ENCODE measurements at regions not wholly inside any gene's neighbourhood (a gene's known extent, or its start where the extent isn't known, plus 50 kb on each side); places are given as distances from the start of the nearest gene placed in this dataset.
"Not testable (repeated sequence)": the region's sequence is repeated elsewhere in the genome, so short reads cannot be mapped to it uniquely, and the experiment has no call there.

DNA sequence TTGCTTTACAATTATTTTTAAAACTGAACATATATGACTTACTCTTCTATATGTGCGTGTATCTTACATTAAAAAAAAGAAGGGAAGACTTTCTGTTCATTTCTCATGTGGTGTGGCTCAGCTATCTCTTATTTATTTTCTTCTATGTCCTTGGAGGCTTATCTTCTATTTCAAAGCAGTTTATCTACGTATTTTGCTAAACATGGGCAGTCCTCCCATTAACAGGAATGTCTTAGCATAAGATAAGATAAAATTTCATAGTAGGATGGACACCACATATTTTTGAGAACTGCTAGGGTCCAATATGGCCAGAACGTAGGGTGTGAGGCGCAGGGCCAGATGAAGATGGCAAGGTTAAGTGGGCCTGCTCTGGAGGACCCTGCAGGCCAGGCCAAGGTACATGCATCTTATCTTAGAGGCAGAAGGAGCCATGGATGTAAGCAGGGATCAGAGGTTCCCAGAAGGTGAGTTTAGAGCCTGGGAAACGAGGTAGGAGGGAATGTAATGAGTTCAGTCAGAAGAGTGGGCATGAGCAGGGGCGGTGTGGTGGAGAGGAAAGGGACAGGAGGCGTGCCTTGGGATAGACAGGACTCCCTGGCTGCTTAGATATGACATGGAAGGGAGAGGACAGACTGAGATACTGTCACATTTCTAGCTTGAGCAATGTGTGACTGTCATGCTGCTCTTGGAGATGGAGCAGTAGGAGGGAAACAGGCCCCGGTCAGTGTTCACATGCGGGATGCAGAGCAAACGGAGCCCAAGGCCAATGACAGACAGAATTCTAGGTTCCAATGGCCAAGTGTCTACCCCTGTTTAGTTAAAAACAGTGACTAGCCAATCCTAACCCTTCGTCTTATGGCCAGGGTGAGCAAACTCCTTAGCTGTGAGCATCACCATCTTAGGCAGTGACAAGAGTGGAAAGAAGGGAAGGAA lies 68.6 kb upstream of the MEDAG start:
- no peaks in the 10 kb centered on the region for H3K36me3 ChIP-seq
- intact Hi-C loops (cut with DNase I), result no loop called here
- no peak overlapping the region for H3K4me3 ChIP-seq
- H3K9me3 ChIP-seq, result no peaks in the 10 kb centered on the region
- no peak overlapping the region for H3K27ac ChIP-seq
- H3K4me1 ChIP-seq, result peaks cover 15% of the 10 kb centered on the region
- no peak for TF ChIP-seq CTCF (IDR thresholded peaks at IDR 0.05)
- TF ChIP-seq POLR2A (IDR thresholded peaks at IDR 0.05), result no peak
- no peak for TF ChIP-seq POLR2AphosphoS5 (IDR thresholded peaks at IDR 0.05; ENCODE audit: insufficient read depth in 1 of 2, low read depth in 1 of 2)
- DNase-seq (ENCODE audit: extremely low spot score in 2 of 2), result no peak
- H3K27me3 ChIP-seq, result no peaks in the 10 kb centered on the region

DNA sequence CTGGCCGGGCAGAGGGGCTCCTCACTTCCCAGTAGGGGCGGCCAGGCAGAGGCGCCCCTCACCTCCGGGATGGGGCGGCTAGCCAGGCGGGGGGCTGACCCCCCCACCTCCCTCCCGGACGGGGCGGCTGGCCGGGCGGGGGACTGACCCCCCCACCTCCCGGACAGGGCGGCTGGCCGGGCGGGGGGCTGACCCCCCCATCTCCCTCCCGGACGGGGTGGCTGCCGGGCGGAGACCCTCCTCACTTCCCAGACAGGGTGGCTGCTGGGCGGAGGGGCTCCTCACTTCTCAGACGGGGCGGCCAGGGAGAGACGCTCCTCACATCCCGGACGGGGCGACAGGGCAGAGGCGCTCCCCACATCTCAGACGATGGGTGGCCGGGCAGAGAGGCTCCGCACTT lies 66.4 kb upstream of the MEDAG start:
- H3K9me3 ChIP-seq; H3K27ac ChIP-seq; H3K27me3 ChIP-seq; H3K4me3 ChIP-seq; DNase-seq (ENCODE audit: extremely low spot score in 2 of 2); intact Hi-C loops (cut with DNase I); H3K4me1 ChIP-seq; H3K36me3 ChIP-seq: not testable (repeated sequence)

DNA sequence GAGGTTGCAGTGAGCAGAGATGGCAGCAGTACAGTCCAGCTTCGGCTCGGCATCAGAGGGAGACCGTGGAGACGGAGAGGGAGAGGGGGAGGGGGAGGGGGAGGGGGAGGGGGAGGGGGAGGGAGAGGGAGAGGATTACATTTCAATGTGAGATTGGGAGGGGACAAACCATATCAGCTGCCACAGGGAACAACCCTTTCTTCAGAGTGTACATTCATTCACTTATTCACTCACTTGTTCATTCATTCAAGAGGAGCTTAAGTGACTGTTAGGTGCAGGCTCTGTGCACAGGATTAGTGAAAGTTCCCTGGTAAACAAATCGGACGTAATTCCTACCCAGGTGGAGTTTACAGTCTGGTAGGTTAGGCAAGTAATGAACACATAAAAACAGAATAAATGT lies 65.6 kb upstream of the MEDAG start:
- Histone ChIP-seq H3K36me3 (no peaks in the 10 kb centered on the region), H3K27ac (no peak overlapping the region), H3K4me1 (no peaks in the 10 kb centered on the region), H3K9me3 (no peaks in the 10 kb centered on the region), H3K4me3 (no peak overlapping the region), H3K27me3 (no peaks in the 10 kb centered on the region)
- TF ChIP-seq POLR2AphosphoS5 (IDR thresholded peaks at IDR 0.05; ENCODE audit: insufficient read depth in 1 of 2, low read depth in 1 of 2) (no peak), POLR2A (IDR thresholded peaks at IDR 0.05) (no peak), CTCF (IDR thresholded peaks at IDR 0.05) (no peak)
- no peak for DNase-seq (ENCODE audit: extremely low spot score in 2 of 2)
- intact Hi-C loops (cut with DNase I), result no loop called here

DNA sequence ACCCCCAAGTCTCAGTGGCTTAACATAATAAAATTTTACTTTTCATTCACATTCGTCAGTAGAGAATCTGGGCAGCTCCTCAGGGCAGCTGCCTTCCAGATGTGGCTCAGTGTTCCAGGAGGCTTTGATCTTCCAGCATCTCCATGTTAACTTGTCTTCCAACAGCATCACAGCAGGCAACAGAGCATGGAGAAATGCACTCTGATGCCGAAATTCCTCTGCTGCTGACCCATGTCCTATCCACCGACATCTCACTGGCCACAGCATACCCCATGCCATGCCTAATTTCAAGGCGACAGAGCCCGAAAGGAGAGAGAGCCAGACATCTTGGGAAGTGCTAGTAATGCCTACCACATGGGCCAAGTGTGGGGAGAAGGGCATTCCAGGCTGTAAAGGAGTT lies 64.9 kb upstream of the MEDAG start:
- intact Hi-C loops (cut with DNase I), result no loop called here
- H3K27ac ChIP-seq, result no peak overlapping the region

GRCh38 chr13:30843548-30843947 lies 62.5 kb upstream of the MEDAG start:
- TF ChIP-seq CTCF (IDR thresholded peaks at IDR 0.05) (no peak), POLR2A (IDR thresholded peaks at IDR 0.05) (no peak), POLR2AphosphoS5 (IDR thresholded peaks at IDR 0.05; ENCODE audit: insufficient read depth in 1 of 2, low read depth in 1 of 2) (no peak)
- Histone ChIP-seq H3K4me3 (no peak overlapping the region), H3K27ac (no peak overlapping the region), H3K36me3 (no peaks in the 10 kb centered on the region), H3K4me1 (peaks cover 6% of the 10 kb centered on the region), H3K27me3 (no peaks in the 10 kb centered on the region), H3K9me3 (no peaks in the 10 kb centered on the region)
- intact Hi-C loops (cut with DNase I), result no loop called here
- DNase-seq (ENCODE audit: extremely low spot score in 2 of 2), result no peak

More for the DNA sequence above, 64.9 kb upstream of the MEDAG start:
- Histone ChIP-seq H3K4me1 (no peaks in the 10 kb centered on the region), H3K27me3 (no peaks in the 10 kb centered on the region), H3K9me3 (no peaks in the 10 kb centered on the region), H3K4me3 (no peak overlapping the region), H3K36me3 (no peaks in the 10 kb centered on the region)
- TF ChIP-seq POLR2AphosphoS5 (IDR thresholded peaks at IDR 0.05; ENCODE audit: insufficient read depth in 1 of 2, low read depth in 1 of 2), result no peak
- no peak for TF ChIP-seq CTCF (IDR thresholded peaks at IDR 0.05)
- TF ChIP-seq POLR2A (IDR thresholded peaks at IDR 0.05), result no peak
- DNase-seq (ENCODE audit: extremely low spot score in 2 of 2), result no peak
